Activated T-helper 1 cell treated with Interleukin-2 at 50 U/mL for 16 hours (primary cell): ENCODE measurements at regions not wholly inside any gene's neighbourhood (a gene's known extent, or its start where the extent isn't known, plus 50 kb on each side); places are given as distances from the start of the nearest gene placed in this dataset.

Experiments
- DNase-seq: peaks from one replicate; pipeline ENCODE4 v3.0.0-alpha.2; 2020; ENCODE audit warnings: low read depth

DNA sequence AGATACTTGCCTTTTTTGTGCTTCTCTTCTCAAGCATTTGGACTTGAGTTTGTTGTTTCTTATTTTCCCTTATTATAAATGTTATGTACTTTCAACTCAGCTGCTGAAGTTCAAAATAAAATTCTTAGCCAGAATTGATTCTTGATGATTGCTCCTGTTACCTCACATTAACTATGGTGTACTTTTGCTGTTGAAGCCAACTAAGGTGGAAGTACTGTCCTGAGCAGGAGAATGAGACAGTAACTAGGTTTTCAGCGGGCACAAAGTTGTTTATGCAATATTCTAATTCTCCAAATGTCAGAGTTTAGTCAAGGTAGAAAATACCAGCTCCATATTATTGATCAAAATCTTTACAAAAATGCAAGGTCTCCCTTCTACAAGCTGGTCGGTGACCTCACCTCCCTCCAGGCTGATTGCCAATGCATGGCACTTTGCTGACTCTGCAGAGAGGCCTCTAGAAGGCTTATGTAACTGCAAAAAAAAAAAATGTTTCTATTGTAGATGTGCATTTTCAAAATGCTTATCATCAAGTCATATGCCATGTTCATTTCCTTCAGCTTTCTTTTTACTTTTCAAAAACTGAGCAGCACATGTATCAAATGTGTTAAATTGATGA is 1783.5 kb upstream of the WWC1 start:
- no peak for DNase-seq

- no peak for DNase-seq
Measured at GRCh38 chr5:166509085-166509484, 1782.4 kb upstream of the WWC1 start.

- no peak for DNase-seq
Measured at GRCh38 chr5:166517976-166518375, 1773.5 kb upstream of the WWC1 start.

DNA sequence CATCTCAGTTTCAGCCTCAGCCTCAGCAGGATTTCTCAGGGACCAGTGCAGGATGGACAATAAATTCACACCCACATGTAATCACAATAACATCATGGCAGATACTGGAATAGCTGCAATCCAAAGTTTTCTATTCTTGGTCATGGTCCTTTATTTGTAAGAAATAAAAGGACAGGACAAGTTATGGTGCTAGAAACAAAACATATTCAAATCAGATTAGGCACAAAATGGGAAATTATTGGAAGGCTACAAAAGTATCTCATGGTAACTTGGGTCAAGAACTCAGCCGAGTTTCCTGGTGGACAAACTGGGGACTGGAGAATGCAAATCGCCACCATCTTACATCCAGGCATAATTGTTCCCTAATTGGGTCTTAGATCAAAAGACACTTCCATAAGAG is 1768.2 kb upstream of the WWC1 start:
- no peak for DNase-seq

DNA sequence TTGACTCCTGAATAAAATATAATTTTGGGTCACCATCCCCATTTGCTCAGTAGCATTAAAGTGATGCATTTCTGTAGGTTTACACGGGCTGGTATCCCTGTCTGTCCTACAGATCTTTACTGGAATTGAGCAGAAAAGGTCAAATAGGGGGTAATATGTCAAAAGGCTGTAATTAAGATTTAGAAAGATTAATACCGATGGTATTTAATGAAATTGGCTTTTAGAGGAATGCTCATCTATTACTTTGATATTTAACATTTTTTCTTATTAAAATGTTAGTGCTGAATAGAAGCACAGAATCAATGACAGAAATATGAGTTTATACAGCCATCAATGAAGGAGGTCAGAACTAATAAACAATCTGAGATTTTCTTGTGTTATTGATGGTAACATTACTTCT is 1762.2 kb upstream of the WWC1 start:
- no peak for DNase-seq

DNA sequence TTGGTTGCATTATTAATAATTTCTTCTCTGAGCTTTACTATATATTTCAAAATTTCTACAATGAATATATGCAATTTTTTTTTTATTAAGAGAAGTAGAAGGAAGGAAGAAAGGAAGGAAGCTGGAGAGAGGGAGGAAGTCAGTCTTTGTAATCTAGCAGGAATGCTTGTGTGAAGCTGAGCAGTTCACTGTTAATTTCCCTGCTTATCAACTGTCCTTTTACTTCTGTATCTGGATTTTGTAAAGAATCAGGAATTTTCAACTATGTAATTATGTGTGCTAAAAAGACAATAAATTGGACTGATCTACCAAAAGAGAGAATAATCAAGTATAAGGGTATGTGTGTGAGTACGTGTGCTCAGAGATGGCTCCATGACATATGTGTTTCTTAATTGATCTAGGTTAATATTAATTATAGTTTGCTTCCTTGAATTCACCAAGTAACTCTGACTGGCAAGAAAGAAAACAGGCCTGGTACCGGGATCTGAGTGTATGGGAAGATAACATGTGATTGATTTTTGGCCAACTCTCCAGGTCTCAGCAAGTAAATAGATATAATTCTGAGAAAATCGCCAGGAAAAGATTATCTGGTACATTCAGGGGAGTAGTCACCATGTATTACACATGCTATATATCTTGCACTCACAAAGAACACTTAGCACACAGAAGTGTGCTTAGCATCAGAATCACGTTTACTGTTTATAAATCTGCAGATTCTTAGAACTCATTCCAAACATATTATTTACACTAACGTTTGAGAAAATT is 1758.8 kb upstream of the WWC1 start:
- no peak for DNase-seq

DNA sequence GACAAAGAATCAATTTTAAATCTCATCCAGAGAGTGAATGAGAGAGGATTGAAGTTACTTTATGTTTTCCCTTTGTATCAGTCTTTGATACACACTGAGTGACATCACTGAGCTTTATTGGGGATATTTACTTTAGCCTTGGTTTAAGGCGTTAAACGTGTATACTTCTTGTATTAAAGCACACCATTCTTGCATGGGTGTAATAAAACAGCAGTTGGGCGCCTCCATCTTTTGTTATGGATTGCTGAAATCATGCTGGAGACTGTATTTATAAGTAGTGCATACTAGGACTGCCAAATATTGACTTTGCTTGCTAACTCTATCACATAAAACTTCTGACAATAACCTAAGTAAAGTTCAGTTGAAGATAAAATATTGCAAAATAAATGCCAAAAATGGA is 1755.8 kb upstream of the WWC1 start:
- no peak for DNase-seq

- DNase-seq, result no peak
Measured at GRCh38 chr5:166540156-166540555, 1751.3 kb upstream of the WWC1 start.

DNA sequence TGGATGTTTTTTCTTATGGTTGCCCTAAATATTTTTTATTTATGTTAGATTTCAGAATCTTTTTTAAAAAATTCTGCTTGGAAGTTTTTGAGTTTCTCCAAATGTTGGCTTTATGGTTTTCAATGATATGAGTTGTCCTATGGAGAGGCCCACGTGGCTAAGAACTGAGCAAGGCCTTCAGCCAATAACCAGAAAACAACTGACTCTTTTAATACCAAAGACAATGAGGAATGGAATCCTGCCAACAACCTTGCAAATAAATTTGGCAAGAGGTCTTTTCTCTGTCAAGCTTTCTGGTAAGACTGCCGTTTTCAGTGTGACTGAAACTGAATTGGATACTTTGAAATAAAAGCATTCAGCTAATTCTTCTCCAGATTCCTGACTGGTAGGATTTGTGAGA is 1740.1 kb upstream of the WWC1 start:
- no peak for DNase-seq

DNA sequence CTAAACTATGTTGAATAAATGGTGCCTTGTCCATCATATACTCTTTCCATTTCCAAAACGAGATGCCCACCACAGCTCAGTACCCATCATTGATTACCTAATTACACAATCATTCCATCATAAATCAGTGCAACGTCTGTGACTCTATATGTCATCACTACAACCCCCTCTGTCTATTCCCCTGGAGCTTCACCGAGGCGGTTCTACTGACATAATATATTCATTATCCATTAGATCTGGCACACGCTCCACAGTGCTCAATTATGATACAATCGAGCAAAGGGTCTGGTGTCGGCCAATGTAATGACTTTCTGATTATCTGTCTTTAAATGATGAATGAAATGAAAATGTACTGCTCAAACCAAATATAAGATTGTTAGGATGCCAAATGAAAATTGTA is 1737.7 kb upstream of the WWC1 start:
- DNase-seq, result no peak

DNA sequence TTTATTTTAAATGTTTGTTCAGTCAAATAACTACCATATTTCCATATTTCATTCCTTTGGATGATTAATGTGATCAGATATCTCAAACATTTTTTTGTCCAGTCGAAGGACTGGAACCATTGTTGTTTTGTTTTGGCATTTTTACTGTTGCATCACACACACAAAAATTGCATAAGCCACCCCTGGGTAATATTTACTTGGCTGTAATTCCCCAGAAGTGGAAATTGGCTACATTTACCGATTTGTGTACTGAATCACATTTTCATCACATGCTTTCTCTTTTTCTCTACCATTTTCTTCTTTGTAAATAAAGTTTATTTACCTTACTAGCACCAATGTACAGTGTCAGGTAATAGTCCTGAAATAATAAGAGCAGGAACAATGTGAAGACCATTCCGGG is 1729.7 kb upstream of the WWC1 start:
- no peak for DNase-seq

DNA sequence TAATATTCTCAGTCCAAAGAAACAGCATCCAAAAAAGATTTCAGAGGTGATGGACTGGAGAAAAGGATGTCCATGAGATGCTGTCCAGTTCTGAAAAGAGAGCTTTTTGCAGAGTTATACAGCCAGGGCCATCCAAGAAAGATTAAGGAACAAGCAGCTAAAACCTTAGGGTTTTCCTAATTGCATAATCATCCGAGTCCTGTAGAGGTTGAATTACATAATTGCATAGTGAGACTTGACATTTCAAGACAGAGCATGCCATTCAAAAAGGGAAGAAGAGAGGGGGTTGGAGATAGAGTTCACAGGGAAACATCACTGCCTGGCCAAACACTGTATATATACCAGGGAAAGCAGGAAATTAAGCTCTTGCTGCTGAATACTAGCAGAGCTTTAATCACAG is 1729.2 kb upstream of the WWC1 start:
- no peak for DNase-seq

GRCh38 chr5:166566725-166567124 is 1724.7 kb upstream of the WWC1 start:
- DNase-seq, result no peak

GRCh38 chr5:166570865-166571264 is 1720.6 kb upstream of the WWC1 start:
- no peak for DNase-seq

- no peak for DNase-seq
Measured at GRCh38 chr5:166571668-166572067, 1719.8 kb upstream of the WWC1 start.

DNA sequence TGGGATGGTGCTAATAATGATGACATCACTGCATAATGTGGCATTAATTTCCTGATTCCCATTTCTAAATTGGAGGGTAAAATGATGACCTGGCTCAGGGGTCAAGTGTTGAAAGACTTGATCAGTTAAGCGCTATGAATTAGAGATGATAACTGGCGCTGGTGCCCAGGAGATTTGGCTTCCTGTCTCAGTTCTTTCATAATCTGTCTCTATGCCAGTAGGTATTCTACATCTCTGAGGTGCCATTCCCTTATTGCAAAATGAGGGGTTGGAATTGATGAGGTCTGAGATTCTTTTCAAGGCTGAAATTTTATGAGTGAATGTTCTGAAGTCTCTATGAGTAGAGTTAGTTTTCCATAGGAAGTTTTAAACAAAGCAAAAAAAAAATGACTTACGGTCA is 1715.1 kb upstream of the WWC1 start:
- DNase-seq, result no peak

DNA sequence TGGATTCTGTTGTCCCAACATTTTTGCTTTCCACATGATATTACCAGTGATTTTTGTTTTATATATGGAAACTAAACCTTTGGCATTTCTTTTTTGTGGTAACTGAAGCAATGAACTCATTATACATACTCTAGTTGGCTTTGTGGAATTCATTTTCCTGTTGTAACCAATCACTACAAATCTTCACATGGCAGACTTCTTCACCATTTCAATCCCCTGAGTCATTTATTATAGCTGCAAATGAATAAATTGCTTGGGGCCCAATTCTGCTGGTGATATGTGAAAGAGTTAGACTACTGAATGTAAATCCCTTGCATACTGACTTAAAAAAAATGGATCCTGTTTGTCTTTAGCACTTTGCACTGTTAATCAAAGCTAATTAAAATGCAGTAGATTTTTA is 1709.6 kb upstream of the WWC1 start:
- DNase-seq, result no peak

DNA sequence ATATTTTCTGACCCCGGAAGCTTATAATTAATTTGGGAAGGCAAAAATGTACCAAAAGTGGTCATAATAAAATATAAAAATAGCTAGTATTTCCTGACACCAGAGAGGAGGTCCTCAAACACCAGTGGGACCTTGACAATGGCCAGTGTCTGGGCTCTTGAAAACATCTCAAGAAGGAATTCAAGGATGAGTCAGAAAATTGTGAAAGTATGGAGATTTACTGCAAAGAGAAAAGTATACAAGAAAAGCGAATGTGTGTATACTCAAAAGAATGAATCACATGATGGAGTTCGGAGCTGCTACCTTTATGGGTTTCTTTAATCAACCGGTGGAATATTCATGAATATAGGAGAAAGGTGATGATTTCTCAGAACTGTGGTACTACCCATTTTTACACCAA is 1709.0 kb upstream of the WWC1 start:
- no peak for DNase-seq

DNA sequence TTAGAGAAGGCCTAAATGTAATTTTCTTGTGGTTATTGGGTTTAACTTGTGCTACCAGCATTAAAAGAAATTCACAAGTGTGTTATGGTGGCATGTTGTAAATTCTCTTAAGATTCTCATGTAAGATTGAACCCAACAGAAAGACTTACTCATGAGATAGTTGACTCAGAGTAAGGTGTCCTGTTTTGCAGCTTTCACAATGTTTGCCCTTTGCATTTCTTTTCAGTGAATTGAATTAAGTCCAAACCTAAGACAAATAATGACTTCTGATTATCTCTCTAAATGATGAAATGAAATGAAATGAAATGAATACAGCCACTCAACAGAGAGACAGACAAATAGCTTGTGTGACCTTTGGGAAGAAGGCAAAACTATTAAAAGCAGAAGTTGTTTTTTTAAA is 1696.9 kb upstream of the WWC1 start:
- no peak for DNase-seq

DNA sequence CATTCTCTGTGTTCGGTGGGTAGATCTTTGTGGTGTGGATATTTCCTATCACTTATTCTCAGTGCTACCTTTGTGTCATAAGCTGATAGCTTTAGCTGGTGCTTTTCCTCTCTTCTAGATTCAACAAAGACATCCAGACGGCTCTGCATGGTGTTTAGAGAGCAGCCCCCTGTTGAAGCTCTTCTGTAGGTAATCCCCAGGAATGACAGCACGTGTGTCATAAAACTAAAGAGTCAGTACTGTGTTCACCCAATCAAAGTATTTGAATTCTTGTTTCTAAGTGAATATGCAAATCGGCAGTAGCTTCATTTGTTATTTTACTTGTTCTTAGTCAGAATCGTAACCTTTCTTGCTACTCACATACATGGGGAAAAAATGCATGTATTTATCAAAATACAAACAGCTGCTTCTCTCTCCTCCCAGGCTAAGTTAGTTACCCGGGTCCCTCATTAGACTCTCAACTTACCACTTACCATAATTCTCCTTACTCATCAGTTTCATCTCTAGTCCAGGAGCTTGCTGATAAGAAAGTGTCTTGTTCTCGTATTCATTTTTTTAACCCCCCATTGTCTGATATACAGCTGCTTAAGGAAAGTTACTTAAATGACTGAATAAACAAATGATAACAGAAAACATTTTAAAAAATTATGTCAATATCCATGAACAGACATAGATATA is 1696.0 kb upstream of the WWC1 start:
- DNase-seq, result no peak

GRCh38 chr5:166596043-166596442 is 1695.4 kb upstream of the WWC1 start:
- DNase-seq, result no peak

DNA sequence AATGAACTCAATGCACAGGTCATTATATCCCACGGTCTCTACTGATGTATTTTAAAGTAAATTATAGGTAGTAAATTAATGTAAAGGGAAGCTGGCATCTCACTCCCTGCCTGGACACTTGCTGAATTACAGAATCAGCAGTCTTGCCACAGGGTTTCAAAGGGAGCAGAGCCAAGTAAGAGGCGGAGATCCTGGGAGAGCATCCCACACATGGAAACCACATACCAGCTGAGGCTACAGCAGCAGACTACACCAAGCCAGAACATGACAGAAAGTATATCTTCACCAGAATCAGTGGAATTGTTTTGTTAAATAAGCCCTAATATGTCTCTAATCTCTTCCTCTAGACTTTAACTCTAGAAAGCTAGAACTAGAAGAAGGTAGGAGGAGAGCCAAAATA is 1689.2 kb upstream of the WWC1 start:
- no peak for DNase-seq

DNA sequence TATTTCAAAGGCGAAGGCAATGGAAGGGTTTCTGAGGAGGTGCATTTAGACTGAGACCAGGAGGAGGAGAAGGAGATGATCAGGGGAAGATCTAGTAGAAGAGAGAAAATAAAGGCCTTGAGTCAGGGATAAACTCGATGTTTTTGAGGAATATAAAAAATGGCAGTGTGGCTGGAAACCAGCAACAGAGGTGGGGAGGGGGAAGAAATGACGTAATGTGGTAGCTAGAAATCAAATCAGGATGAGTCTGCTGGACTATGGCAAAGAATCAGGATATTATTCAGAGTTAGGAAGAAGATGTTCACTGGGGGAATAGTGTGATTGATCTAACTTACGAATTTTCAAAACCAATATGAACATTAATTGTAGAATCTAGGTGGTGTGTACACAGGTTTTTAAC is 1673.9 kb upstream of the WWC1 start:
- no peak for DNase-seq

- no peak for DNase-seq
Measured at GRCh38 chr5:166618526-166618925, 1672.9 kb upstream of the WWC1 start.
